Thyroid gland (tissue), 4 donors: ENCODE measurements at regions not wholly inside any gene's neighbourhood (a gene's known extent, or its start where the extent isn't known, plus 50 kb on each side); places are given as distances from the start of the nearest gene placed in this dataset.

Experiments used
- POLR2A ChIP-seq, 2 donors: fragments of 450-650 bp; IDR thresholded peaks; one replicate each; pipeline ENCODE4 v1.6.1; 2017; ENCODE audit warnings: antibody characterized with exemption in 2 of 2, mild to moderate bottlenecking in 2 of 2, moderate library complexity in 1 of 2
- TF ChIP-seq, protein P1 (sequence below), 6 experiments: fragments of 200-600 bp in 3 of 6; fragments of 450-650 bp in 3 of 6; sonication (generic) in 3 of 6; IDR thresholded peaks; one replicate each; pipeline ENCODE4 v1.5.1; 2016 to 2019; ENCODE audit warnings: antibody characterized with exemption in 6 of 6, mild to moderate bottlenecking in 2 of 6, inconsistent platforms in 1 of 6, moderate library complexity in 1 of 6

DNA sequence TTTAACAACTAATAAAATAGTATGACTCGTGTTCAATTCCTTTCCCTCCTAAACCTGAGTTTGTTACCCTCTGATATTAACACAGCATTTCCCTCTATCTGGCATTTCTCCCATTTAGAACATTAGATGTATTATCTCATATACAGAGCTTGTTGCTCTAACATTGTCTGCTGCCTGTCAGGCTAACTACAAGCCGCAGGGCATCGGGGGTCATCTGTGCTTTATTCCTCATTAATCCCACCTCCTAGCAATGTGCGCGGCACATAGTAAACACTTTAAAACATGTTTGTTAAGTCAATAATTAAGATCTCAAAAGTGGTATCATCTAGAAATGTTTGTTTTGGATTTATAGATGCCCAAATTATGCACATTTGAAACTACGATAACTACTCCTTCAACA is 52.9 kb upstream of the NEBL start:
- TF ChIP-seq, protein P1, sequence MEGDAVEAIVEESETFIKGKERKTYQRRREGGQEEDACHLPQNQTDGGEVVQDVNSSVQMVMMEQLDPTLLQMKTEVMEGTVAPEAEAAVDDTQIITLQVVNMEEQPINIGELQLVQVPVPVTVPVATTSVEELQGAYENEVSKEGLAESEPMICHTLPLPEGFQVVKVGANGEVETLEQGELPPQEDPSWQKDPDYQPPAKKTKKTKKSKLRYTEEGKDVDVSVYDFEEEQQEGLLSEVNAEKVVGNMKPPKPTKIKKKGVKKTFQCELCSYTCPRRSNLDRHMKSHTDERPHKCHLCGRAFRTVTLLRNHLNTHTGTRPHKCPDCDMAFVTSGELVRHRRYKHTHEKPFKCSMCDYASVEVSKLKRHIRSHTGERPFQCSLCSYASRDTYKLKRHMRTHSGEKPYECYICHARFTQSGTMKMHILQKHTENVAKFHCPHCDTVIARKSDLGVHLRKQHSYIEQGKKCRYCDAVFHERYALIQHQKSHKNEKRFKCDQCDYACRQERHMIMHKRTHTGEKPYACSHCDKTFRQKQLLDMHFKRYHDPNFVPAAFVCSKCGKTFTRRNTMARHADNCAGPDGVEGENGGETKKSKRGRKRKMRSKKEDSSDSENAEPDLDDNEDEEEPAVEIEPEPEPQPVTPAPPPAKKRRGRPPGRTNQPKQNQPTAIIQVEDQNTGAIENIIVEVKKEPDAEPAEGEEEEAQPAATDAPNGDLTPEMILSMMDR (IDR thresholded peaks at IDR 0.05), result no peak
- no peak for TF ChIP-seq POLR2A (IDR thresholded peaks at IDR 0.05)
